H9 (cell line): ENCODE measurements at regions not wholly inside any gene's neighbourhood (a gene's known extent, or its start where the extent isn't known, plus 50 kb on each side); places are given as distances from the start of the nearest gene placed in this dataset.

Experiments used
- DNase-seq: peaks from one replicate; pipeline ENCODE4 v3.0.0-alpha.2; 2017
- H2AFZ ChIP-seq: one replicate; pipeline ENCODE4 v1.6.1; 2013; ENCODE audit warnings: mild to moderate bottlenecking, low read length, control low read depth, moderate library complexity
- H2AK5ac ChIP-seq: 2 replicates; pipeline ENCODE4 v1.6.1; 2013; ENCODE audit warnings: low read length, control low read depth, mixed read lengths; ENCODE audit not compliant: insufficient read length
- H2BK120ac ChIP-seq: one replicate; pipeline ENCODE4 v1.6.1; 2013; ENCODE audit warnings: low read depth, mild to moderate bottlenecking, low read length, control low read depth, inconsistent platforms; ENCODE audit not compliant: poor library complexity, severe bottlenecking
- H2BK12ac ChIP-seq: 2 replicates; pipeline ENCODE4 v1.6.1; 2013; ENCODE audit warnings: low read length, control low read depth, mixed read lengths, low read depth; ENCODE audit not compliant: insufficient read length
- H2BK15ac ChIP-seq: 2 replicates; pipeline ENCODE4 v1.6.1; 2013; ENCODE audit warnings: low read depth, low read length, control low read depth
- H2BK20ac ChIP-seq: one replicate; pipeline ENCODE4 v1.6.1; 2013; ENCODE audit warnings: low read depth, mild to moderate bottlenecking, low read length, control low read depth, inconsistent platforms; ENCODE audit not compliant: poor library complexity, severe bottlenecking
- H2BK5ac ChIP-seq: 2 replicates; pipeline ENCODE4 v1.6.1; 2013; ENCODE audit warnings: low read length, control low read depth, mixed read lengths; ENCODE audit not compliant: insufficient read length
- H3K14ac ChIP-seq: 2 replicates; pipeline ENCODE4 v1.6.1; 2013; ENCODE audit warnings: low read length, control low read depth; ENCODE audit not compliant: insufficient read depth
- H3K18ac ChIP-seq: 2 replicates; pipeline ENCODE4 v1.6.1; 2013; ENCODE audit warnings: low read depth, mild to moderate bottlenecking, mixed read lengths, low read length, control low read depth; ENCODE audit not compliant: insufficient read length
- H3K23ac ChIP-seq: 2 replicates; pipeline ENCODE4 v1.6.1; 2013; ENCODE audit warnings: low read length, control low read depth, mixed read lengths, low read depth; ENCODE audit not compliant: insufficient read length
- H3K23me2 ChIP-seq: 2 replicates; pipeline ENCODE4 v1.6.1; 2013; ENCODE audit warnings: low read depth, mild to moderate bottlenecking, mixed read lengths, low read length, control low read depth; ENCODE audit not compliant: insufficient read length, poor library complexity, severe bottlenecking
- H3K27ac ChIP-seq: 2 replicates; pipeline ENCODE4 v1.5.1; 2013; ENCODE audit warnings: low read length, control low read depth, mixed read lengths, low read depth; ENCODE audit not compliant: insufficient read length
- H3K27me3 ChIP-seq: 2 replicates; pipeline ENCODE4 v1.6.1; 2013; ENCODE audit warnings: low read length, control low read depth, inconsistent platforms; ENCODE audit not compliant: insufficient read depth
- H3K4ac ChIP-seq: 2 replicates; pipeline ENCODE4 v1.6.1; 2013; ENCODE audit warnings: low read depth, mild to moderate bottlenecking, control low read depth, inconsistent platforms, low read length, moderate library complexity
- H3K4me1 ChIP-seq: 2 replicates; pipeline ENCODE4 v1.6.1; 2013; ENCODE audit warnings: low read length, control low read depth, inconsistent platforms; ENCODE audit not compliant: insufficient read depth
- H3K4me2 ChIP-seq: 2 replicates; pipeline ENCODE4 v1.6.1; 2013; ENCODE audit warnings: low read length, control low read depth, mixed read lengths; ENCODE audit not compliant: insufficient read length, insufficient read depth
- H3K56ac ChIP-seq: 2 replicates; pipeline ENCODE4 v1.6.1; 2013; ENCODE audit warnings: low read depth, mild to moderate bottlenecking, mixed read lengths, low read length, control low read depth; ENCODE audit not compliant: insufficient read length
- H3K79me1 ChIP-seq: 2 replicates; pipeline ENCODE4 v1.6.1; 2013; ENCODE audit warnings: low read depth, mild to moderate bottlenecking, moderate library complexity, low read length, control low read depth, inconsistent platforms; ENCODE audit not compliant: insufficient read depth, poor library complexity, severe bottlenecking
- H3K79me2 ChIP-seq: 2 replicates; pipeline ENCODE4 v1.6.1; 2013; ENCODE audit warnings: low read length, control low read depth, inconsistent platforms; ENCODE audit not compliant: insufficient read depth
- H3K9ac ChIP-seq: 2 replicates; pipeline ENCODE4 v1.6.1; 2013; ENCODE audit warnings: low read length, control low read depth, mixed read lengths; ENCODE audit not compliant: insufficient read length; ENCODE audit errors: extremely low read depth
- H3K9me3 ChIP-seq: one replicate; pipeline ENCODE4 v1.6.1; 2013; ENCODE audit warnings: low read depth, low read length, inconsistent platforms; ENCODE audit not compliant: control insufficient read depth
- H3T11ph ChIP-seq: one replicate; pipeline ENCODE4 v1.6.1; 2013; ENCODE audit warnings: mild to moderate bottlenecking, low read length, control low read depth, inconsistent platforms
- H4K20me1 ChIP-seq: one replicate; pipeline ENCODE4 v1.6.1; 2013; ENCODE audit not compliant: control insufficient read depth, insufficient read length, insufficient read depth
- H4K5ac ChIP-seq: 2 replicates; pipeline ENCODE4 v1.6.1; 2013; ENCODE audit warnings: low read depth, mild to moderate bottlenecking, mixed read lengths, low read length, control low read depth; ENCODE audit not compliant: insufficient read length
- H4K8ac ChIP-seq: replicated peaks from 2 replicates; pipeline ENCODE4 v1.6.1; 2013; ENCODE audit warnings: low read length, control low read depth, mixed read lengths, low read depth; ENCODE audit not compliant: insufficient read length
- H4K91ac ChIP-seq: 2 replicates; pipeline ENCODE4 v1.6.1; 2013; ENCODE audit warnings: low read depth, mild to moderate bottlenecking, moderate library complexity, mixed read lengths, low read length, control low read depth; ENCODE audit not compliant: insufficient read length
- H3K27ac Mint-ChIP-seq, 3 experiments: 2 replicates in 2 of 3; 3 replicates in 1 of 3; pipeline ENCODE4 v1.8.0; 2020 to 2021; ENCODE audit warnings: mixed read lengths in 3 of 3, mild to moderate bottlenecking in 1 of 3, moderate library complexity in 1 of 3
- H3K27me3 Mint-ChIP-seq: 2 replicates; pipeline ENCODE4 v1.8.0; 2021; ENCODE audit warnings: low read depth, mild to moderate bottlenecking, moderate library complexity, mixed read lengths
- H3K36me3 Mint-ChIP-seq, 3 experiments: 2 replicates in 2 of 3; 3 replicates in 1 of 3; pipeline ENCODE4 v1.8.0; 2020 to 2021; ENCODE audit warnings: low read depth in 3 of 3, mixed read lengths in 3 of 3; ENCODE audit not compliant: insufficient read depth in 1 of 3
- H3K4me1 Mint-ChIP-seq, 2 experiments: 2 replicates each; pipeline ENCODE4 v1.8.0; 2020; ENCODE audit warnings: mixed read lengths in 2 of 2
- H3K4me3 Mint-ChIP-seq, 2 experiments: 2 replicates in 1 of 2; 3 replicates in 1 of 2; pipeline ENCODE4 v1.8.0; 2020 to 2021; ENCODE audit warnings: mild to moderate bottlenecking in 2 of 2, mixed read lengths in 2 of 2, moderate library complexity in 1 of 2
- H3K9me3 Mint-ChIP-seq, 2 experiments: 2 replicates in 1 of 2; 3 replicates in 1 of 2; pipeline ENCODE4 v1.8.0; 2020; ENCODE audit warnings: mild to moderate bottlenecking in 2 of 2, mixed read lengths in 2 of 2, moderate library complexity in 1 of 2
- CTCF ChIP-seq: fragments of 200-600 bp; sonication (generic); conservative IDR thresholded peaks from 3 replicates; pipeline ENCODE4 v1.8.0; 2021; ENCODE audit warnings: antibody characterized with exemption, mild to moderate bottlenecking
- WGBS: extraction: QIAGEN DNeasy Blood & Tissue Kit; methylation state at CpG from one replicate; pipeline ENCODE4 v1.1.7; 2013; ENCODE audit warnings: missing lambda C conversion rate, low lambda C conversion rate, mixed read lengths; ENCODE audit not compliant: insufficient read length; ENCODE audit errors: extremely low coverage; 5-methylcytosine and 5-hydroxymethylcytosine counted together

GRCh38 chr6:115814907-115815306 is 245.8 kb downstream of the FRK start:
- Mint-ChIP-seq H3K27ac (no peak overlapping the region), H3K4me3 (no peak overlapping the region), H3K9me3 (no peaks in the 10 kb centered on the region; a peak in 1 of 5 replicates), H3K36me3 (peaks cover 0 to 8% (median 2%) of the 10 kb centered on the region in 3 experiments; a peak in 4 of 7 replicates), H3K27me3 (no peaks in the 10 kb centered on the region), H3K4me1 (peaks cover 5 to 11% of the 10 kb centered on the region in 2 experiments)
- H2BK20ac ChIP-seq: no peak overlapping the region
- no peak overlapping the region for H3K23ac ChIP-seq
- no peak for TF ChIP-seq CTCF
- H3K79me1 ChIP-seq: no peaks in the 10 kb centered on the region
- no peaks in the 10 kb centered on the region for H3K23me2 ChIP-seq
- no peak overlapping the region for H3K18ac ChIP-seq
- no CpG with 5 or more reads among the region's 1 CpG for WGBS
- H2BK15ac ChIP-seq: no peak overlapping the region
- no peak overlapping the region for H2AK5ac ChIP-seq
- no peak for DNase-seq
- H3K4ac ChIP-seq: no peak overlapping the region
- H3K4me2 ChIP-seq: no peak overlapping the region
- no peaks in the 10 kb centered on the region for H4K20me1 ChIP-seq
- H3K27ac ChIP-seq: no peak overlapping the region
- H4K91ac ChIP-seq: no peak overlapping the region
- no peak overlapping the region for H3K56ac ChIP-seq
- no peaks in the 10 kb centered on the region for H3K9me3 ChIP-seq
- no peak overlapping the region for H4K8ac ChIP-seq
- no peak overlapping the region for H2BK120ac ChIP-seq
- no peaks in the 10 kb centered on the region for H3K27me3 ChIP-seq
- H3K14ac ChIP-seq: no peak overlapping the region
- H2AFZ ChIP-seq: no peak overlapping the region
- H2BK5ac ChIP-seq: no peak overlapping the region
- H3T11ph ChIP-seq: no peak overlapping the region
- no peak overlapping the region for H3K9ac ChIP-seq
- no peaks in the 10 kb centered on the region for H3K4me1 ChIP-seq
- no peak overlapping the region for H4K5ac ChIP-seq
- no peaks in the 10 kb centered on the region for H3K79me2 ChIP-seq
- H2BK12ac ChIP-seq: no peak overlapping the region
